ENCODE measurements at regions not wholly inside any gene's neighbourhood (a gene's known extent, or its start where the extent isn't known, plus 50 kb on each side); places are given as distances from the start of the nearest gene placed in this dataset.

GRCh38 chrX:10922159-10922558, 189.0 kb upstream of the HCCS start:
- TF ChIP-seq CTCF (IDR thresholded peaks at IDR 0.05 in 2 of 3, conservative IDR thresholded peaks at IDR 0.05 in 1 of 3; ENCODE audit: control insufficient read depth in 2 of 3, extremely low read depth in 1 of 3, insufficient read depth in 1 of 3, low read depth in 3 of 3, low read length in 3 of 3) (no peak), RAD21 (IDR thresholded peaks at IDR 0.05; ENCODE audit: insufficient read depth, low read depth, low read length) (no peak), CREM (IDR thresholded peaks at IDR 0.05; ENCODE audit: low read depth) (no peak), NKRF (conservative IDR thresholded peaks at IDR 0.05) (no peak), ATF2 (IDR thresholded peaks at IDR 0.05; ENCODE audit: low read length) (no peak), GABPA (IDR thresholded peaks at IDR 0.05; ENCODE audit: low read depth) (no peak), MAX (IDR thresholded peaks at IDR 0.05; ENCODE audit: low read depth, low read length) (no peak), ZZZ3 (IDR thresholded peaks at IDR 0.05; ENCODE audit: control insufficient read depth, insufficient read length, low read depth) (no peak), EP300 (IDR thresholded peaks at IDR 0.05; ENCODE audit: borderline replicate concordance in 1 of 2, control insufficient read depth in 1 of 2, low read depth in 2 of 2, low read length in 2 of 2) (no peak), NFIC (IDR thresholded peaks at IDR 0.05; ENCODE audit: low read depth, low read length) (no peak), TAF1 (IDR thresholded peaks at IDR 0.05; ENCODE audit: borderline replicate concordance, low read depth, low read length) (no peak)
